Brain microvascular endothelial cell (primary cell): ENCODE measurements at regions not wholly inside any gene's neighbourhood (a gene's known extent, or its start where the extent isn't known, plus 50 kb on each side); places are given as distances from the start of the nearest gene placed in this dataset.
"Not testable (repeated sequence)": the region's sequence is repeated elsewhere in the genome, so short reads cannot be mapped to it uniquely, and the experiment has no call there.

Source experiments
- DNase-seq: peaks from one replicate; pipeline ENCODE4 v3.0.0-alpha.2; 2020
- H3K27ac ChIP-seq: fragments of 250-450 bp; sonication (Bioruptor Pico); 2 replicates; pipeline ENCODE4 v1.5.1; 2020; ENCODE audit warnings: mild to moderate bottlenecking, moderate library complexity
- H3K27me3 ChIP-seq: fragments of 250-450 bp; sonication (Bioruptor Pico); replicated peaks from 2 replicates; pipeline ENCODE4 v1.5.1; 2020; ENCODE audit warnings: mild to moderate bottlenecking
- H3K36me3 ChIP-seq: fragments of 250-450 bp; sonication (Bioruptor Pico); replicated peaks from 2 replicates; pipeline ENCODE4 v1.5.1; 2020; ENCODE audit warnings: mild to moderate bottlenecking
- H3K4me3 ChIP-seq: 2 replicates; pipeline ENCODE4 v1.5.1; 2011; ENCODE audit warnings: low read depth, mild to moderate bottlenecking, control low read depth, low read length, moderate library complexity
- CTCF ChIP-seq: IDR thresholded peaks from 2 replicates; pipeline ENCODE4 v1.5.1; 2011; ENCODE audit warnings: low read depth, mild to moderate bottlenecking, moderate library complexity, low read length, control low read depth, inconsistent platforms; ENCODE audit errors: missing control alignments
- in situ Hi-C: cut with HindIII; loops from 2 replicates; pipeline ENCODE4 v1.10.0; 2017; ENCODE audit warnings: low sequenced_read_pairs, low pct_ligation_motif_present

GRCh38 chrX:7606039-7606652, 236.8 kb upstream of the VCX start:
- no peak for TF ChIP-seq CTCF
- no peak overlapping the region for H3K4me3 ChIP-seq
- no peak overlapping the region for H3K27ac ChIP-seq
- no peak for DNase-seq
- in situ Hi-C loops = no loop called here
- no peaks in the 10 kb centered on the region for H3K36me3 ChIP-seq
- no peaks in the 10 kb centered on the region for H3K27me3 ChIP-seq

GRCh38 chrX:7603387-7603786, 239.6 kb upstream of the VCX start:
- DNase-seq = no peak
- in situ Hi-C loops = no loop called here
- TF ChIP-seq CTCF = no peak
- no peak overlapping the region for H3K4me3 ChIP-seq
- H3K27me3 ChIP-seq = no peaks in the 10 kb centered on the region
- H3K36me3 ChIP-seq = no peaks in the 10 kb centered on the region
- no peak overlapping the region for H3K27ac ChIP-seq

GRCh38 chrX:7596822-7597221, 246.1 kb upstream of the VCX start:
- DNase-seq = no peak
- no peaks in the 10 kb centered on the region for H3K36me3 ChIP-seq
- no peak overlapping the region for H3K4me3 ChIP-seq
- no peaks in the 10 kb centered on the region for H3K27me3 ChIP-seq
- H3K27ac ChIP-seq = no peak overlapping the region
- in situ Hi-C loops = no loop called here
- TF ChIP-seq CTCF = no peak

- H3K36me3 ChIP-seq, H3K27ac ChIP-seq, DNase-seq, H3K27me3 ChIP-seq, in situ Hi-C loops, H3K4me3 ChIP-seq: not testable (repeated sequence)
These were observed 249.6 kb upstream of the VCX start for GRCh38 chrX:7593370-7593769.

GRCh38 chrX:7586126-7586525, 256.8 kb upstream of the VCX start:
- in situ Hi-C loops = no loop called here
- Histone ChIP-seq H3K27ac (no peak overlapping the region), H3K4me3 (no peak overlapping the region), H3K36me3 (no peaks in the 10 kb centered on the region), H3K27me3 (no peaks in the 10 kb centered on the region)
- peak; percentile 56 for TF ChIP-seq CTCF
- DNase-seq = peak; percentile 9

GRCh38 chrX:7582191-7582590, 260.8 kb upstream of the VCX start:
- H3K27ac ChIP-seq = no peak overlapping the region
- no peaks in the 10 kb centered on the region for H3K27me3 ChIP-seq
- DNase-seq = no peak
- no peak overlapping the region for H3K4me3 ChIP-seq
- H3K36me3 ChIP-seq = no peaks in the 10 kb centered on the region
- TF ChIP-seq CTCF = no peak
- in situ Hi-C loops = no loop called here
